ENCODE measurements at regions not wholly inside any gene's neighbourhood (a gene's known extent, or its start where the extent isn't known, plus 50 kb on each side); places are given as distances from the start of the nearest gene placed in this dataset.
A peak's percentile ranks its signal among the peaks of the same experiment; 100 is the strongest.

DNA sequence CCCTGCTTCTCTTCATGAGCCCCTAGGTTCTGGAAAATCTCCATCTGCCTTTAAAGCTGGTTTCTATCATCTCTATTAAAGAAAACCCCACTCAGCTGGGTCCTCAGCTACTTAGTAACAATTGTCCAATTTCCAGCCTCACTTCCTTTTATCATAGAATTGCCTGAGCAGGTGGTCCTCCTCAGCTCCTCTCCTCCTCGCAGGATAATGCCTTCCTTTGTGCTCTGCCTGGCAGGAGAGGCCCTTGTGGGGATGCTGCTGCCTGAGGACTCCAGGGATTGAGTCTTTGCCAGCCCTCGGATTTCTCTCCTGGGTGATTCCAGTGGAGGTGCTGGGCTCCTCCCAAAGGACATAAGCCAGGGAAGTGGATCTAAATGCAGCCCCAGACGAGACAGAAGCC is 448.3 kb downstream of the INSC start:
- ATAC-seq = no peak
- Histone ChIP-seq H3K36me3 (no peaks in the 10 kb centered on the region), H3K27ac (no peak overlapping the region), H3K4me1 (no peaks in the 10 kb centered on the region), H3K9me3 (no peaks in the 10 kb centered on the region), H3K4me3 (no peak overlapping the region), H3K27me3 (peaks cover 10% of the 10 kb centered on the region)
- no peak for TF ChIP-seq EP300 (IDR thresholded peaks at IDR 0.05)
- TF ChIP-seq, protein P1, sequence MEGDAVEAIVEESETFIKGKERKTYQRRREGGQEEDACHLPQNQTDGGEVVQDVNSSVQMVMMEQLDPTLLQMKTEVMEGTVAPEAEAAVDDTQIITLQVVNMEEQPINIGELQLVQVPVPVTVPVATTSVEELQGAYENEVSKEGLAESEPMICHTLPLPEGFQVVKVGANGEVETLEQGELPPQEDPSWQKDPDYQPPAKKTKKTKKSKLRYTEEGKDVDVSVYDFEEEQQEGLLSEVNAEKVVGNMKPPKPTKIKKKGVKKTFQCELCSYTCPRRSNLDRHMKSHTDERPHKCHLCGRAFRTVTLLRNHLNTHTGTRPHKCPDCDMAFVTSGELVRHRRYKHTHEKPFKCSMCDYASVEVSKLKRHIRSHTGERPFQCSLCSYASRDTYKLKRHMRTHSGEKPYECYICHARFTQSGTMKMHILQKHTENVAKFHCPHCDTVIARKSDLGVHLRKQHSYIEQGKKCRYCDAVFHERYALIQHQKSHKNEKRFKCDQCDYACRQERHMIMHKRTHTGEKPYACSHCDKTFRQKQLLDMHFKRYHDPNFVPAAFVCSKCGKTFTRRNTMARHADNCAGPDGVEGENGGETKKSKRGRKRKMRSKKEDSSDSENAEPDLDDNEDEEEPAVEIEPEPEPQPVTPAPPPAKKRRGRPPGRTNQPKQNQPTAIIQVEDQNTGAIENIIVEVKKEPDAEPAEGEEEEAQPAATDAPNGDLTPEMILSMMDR (IDR thresholded peaks at IDR 0.05) = no peak
- TF ChIP-seq POLR2AphosphoS5 (IDR thresholded peaks at IDR 0.05) = no peak
- TF ChIP-seq POLR2A (IDR thresholded peaks at IDR 0.05) = no peak
- no CpG with 5 or more reads among the region's 3 CpGs for WGBS, 2 donors (ENCODE audit: low coverage in 1 of 2)

DNA sequence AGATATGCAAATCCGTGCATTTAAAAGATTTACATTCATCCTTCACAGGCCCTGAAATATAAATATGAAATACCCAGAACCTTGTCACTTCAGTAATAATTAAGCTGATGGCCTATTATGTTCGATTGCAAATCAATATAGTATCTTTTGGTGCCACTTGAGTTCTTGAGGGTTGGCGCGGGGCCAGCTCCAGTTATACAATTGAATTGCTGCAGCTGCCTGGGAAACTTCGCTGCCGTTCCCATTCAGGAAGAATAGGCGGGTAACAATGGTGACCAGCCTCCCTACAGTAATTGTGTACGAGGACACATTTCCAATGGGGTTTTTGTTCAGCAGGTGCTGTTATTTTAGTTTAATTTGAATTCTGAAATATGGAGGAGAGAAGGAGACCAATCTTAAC is 451.2 kb downstream of the INSC start:
- no peak for TF ChIP-seq POLR2A (IDR thresholded peaks at IDR 0.05)

DNA sequence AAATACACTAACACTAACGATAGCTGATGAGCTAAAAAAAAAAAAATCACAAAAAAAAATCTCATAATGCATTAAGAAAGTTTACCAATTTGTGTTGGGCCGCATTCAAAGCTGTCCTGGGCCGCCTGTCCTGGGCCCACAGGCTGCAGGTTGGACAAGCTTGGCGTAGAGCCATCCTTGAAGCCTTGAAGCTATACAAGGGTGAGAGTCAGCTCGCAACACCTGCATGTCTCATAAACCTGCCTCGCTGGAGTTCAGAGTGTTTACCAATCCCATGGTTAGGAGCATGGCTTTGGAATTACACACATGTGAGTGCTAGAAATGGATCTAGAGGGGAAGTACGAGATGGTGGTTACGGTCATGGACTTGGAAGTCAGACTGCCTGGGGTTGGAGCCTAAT is 453.7 kb downstream of the INSC start:
- H3K4me1 ChIP-seq = no peaks in the 10 kb centered on the region
- TF ChIP-seq POLR2A (IDR thresholded peaks at IDR 0.05) (no peak), POLR2AphosphoS5 (IDR thresholded peaks at IDR 0.05) (no peak), EP300 (IDR thresholded peaks at IDR 0.05) (no peak)
- TF ChIP-seq, protein P1 (IDR thresholded peaks at IDR 0.05) = no peak
- H3K27me3 ChIP-seq = no peaks in the 10 kb centered on the region
- no peak overlapping the region for H3K27ac ChIP-seq
- ATAC-seq = no peak
- H3K9me3 ChIP-seq = no peaks in the 10 kb centered on the region
- WGBS, 2 donors (ENCODE audit: low coverage in 1 of 2) = 91 to 93% methylated on average over 5 to 8 of the region's 8 CpGs
- H3K36me3 ChIP-seq = no peaks in the 10 kb centered on the region
- no peak overlapping the region for H3K4me3 ChIP-seq

More for the DNA sequence above, 451.2 kb downstream of the INSC start:
- no peak overlapping the region for H3K27ac ChIP-seq
- H3K4me1 ChIP-seq = no peaks in the 10 kb centered on the region
- H3K9me3 ChIP-seq = no peaks in the 10 kb centered on the region
- H3K36me3 ChIP-seq = no peaks in the 10 kb centered on the region
- ATAC-seq = no peak
- peaks cover 2% of the 10 kb centered on the region for H3K27me3 ChIP-seq
- WGBS, 2 donors (ENCODE audit: low coverage in 1 of 2) = 65 to 85% methylated on average over 4 to 8 of the region's 8 CpGs
- H3K4me3 ChIP-seq = no peak overlapping the region

DNA sequence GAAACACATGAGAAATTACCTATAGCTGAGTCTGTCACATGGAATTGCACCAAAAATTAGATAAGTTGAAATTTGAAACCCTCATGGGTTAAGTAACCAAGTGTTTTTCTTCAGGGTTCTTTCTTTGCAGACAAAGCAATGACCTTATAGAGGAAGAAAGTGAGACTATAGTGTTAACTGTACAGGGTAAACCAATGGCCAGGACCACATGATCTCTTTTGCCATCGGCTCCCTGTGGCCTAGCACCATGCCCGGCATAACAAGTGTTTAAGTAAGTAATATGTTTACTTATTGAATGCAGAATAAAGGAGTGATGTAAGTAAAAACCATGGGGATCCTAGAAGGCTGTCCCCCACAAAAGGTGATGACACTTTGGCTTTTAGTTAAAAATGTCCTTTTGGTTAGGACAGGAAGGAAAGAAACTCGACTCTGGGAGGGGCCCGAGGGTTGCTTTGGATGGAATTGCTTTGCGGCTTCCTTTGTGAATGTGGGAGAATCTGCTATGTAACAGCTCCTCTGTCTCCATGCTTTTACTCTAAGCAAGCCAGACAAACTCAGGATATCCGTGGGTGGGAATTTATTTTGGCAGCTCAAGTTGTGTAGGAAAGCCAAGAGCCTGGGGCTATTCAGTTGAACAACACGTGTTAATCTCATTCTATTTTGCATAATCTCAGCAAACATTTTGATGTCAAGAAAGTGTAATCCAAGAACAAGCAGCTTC is 454.7 kb downstream of the INSC start:
- no peaks in the 10 kb centered on the region for H3K36me3 ChIP-seq
- ATAC-seq = peak; percentile 25
- H3K27me3 ChIP-seq = no peaks in the 10 kb centered on the region
- H3K27ac ChIP-seq = no peak overlapping the region
- 5 to 20% methylated on average over 6 to 7 of the region's 7 CpGs for WGBS, 2 donors (ENCODE audit: low coverage in 1 of 2)
- no peaks in the 10 kb centered on the region for H3K9me3 ChIP-seq
- no peak overlapping the region for H3K4me3 ChIP-seq
- H3K4me1 ChIP-seq = no peaks in the 10 kb centered on the region
- TF ChIP-seq, protein P1 (IDR thresholded peaks at IDR 0.05) = no peak
- no peak for TF ChIP-seq EP300 (IDR thresholded peaks at IDR 0.05)
- TF ChIP-seq POLR2AphosphoS5 (IDR thresholded peaks at IDR 0.05) = no peak
- no peak for TF ChIP-seq POLR2A (IDR thresholded peaks at IDR 0.05)

DNA sequence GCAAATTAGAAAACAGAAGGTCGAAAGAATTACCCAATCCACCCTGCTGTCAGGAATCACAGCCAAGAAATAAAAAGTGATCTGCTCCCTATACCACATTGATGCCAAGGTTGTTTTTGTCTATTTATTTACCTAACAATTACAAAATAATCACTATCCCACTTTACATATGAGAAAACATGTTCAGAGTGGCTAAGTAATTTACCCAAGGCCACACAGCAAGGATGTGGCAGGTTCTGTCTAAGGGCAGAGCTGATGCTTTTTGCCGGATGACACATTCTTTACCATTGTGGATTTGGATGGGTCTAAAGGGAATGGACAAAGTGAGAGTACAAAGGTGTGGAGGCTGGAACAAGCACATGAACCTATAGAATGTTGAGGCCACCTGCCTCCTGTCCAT is 460.7 kb downstream of the INSC start:
- Histone ChIP-seq H3K27ac (no peak overlapping the region), H3K4me1 (no peaks in the 10 kb centered on the region), H3K27me3 (no peaks in the 10 kb centered on the region), H3K9me3 (no peaks in the 10 kb centered on the region), H3K36me3 (no peaks in the 10 kb centered on the region), H3K4me3 (no peak overlapping the region)
- WGBS, 2 donors (ENCODE audit: low coverage in 1 of 2) = 95 to 100% methylated on average over 2 of the region's 2 CpGs
- TF ChIP-seq EP300 (IDR thresholded peaks at IDR 0.05) (no peak), POLR2AphosphoS5 (IDR thresholded peaks at IDR 0.05) (no peak), POLR2A (IDR thresholded peaks at IDR 0.05) (no peak)
- TF ChIP-seq, protein P1 (IDR thresholded peaks at IDR 0.05) = no peak
- ATAC-seq = no peak
